HG03442 (cell line): ENCODE measurements at regions not wholly inside any gene's neighbourhood (a gene's known extent, or its start where the extent isn't known, plus 50 kb on each side); places are given as distances from the start of the nearest gene placed in this dataset.

Experiments used
- ATAC-seq: cut with Tn5 transposase; IDR thresholded peaks from one replicate; pipeline ENCODE4 v1.9.1; 2021; ENCODE audit warnings: mild to moderate bottlenecking, moderate library complexity; ENCODE audit not compliant: unreplicated experiment

- no peak for ATAC-seq
Measured at GRCh38 chr3:102176333-102177050, 258.3 kb upstream of the ZPLD1 start.

DNA sequence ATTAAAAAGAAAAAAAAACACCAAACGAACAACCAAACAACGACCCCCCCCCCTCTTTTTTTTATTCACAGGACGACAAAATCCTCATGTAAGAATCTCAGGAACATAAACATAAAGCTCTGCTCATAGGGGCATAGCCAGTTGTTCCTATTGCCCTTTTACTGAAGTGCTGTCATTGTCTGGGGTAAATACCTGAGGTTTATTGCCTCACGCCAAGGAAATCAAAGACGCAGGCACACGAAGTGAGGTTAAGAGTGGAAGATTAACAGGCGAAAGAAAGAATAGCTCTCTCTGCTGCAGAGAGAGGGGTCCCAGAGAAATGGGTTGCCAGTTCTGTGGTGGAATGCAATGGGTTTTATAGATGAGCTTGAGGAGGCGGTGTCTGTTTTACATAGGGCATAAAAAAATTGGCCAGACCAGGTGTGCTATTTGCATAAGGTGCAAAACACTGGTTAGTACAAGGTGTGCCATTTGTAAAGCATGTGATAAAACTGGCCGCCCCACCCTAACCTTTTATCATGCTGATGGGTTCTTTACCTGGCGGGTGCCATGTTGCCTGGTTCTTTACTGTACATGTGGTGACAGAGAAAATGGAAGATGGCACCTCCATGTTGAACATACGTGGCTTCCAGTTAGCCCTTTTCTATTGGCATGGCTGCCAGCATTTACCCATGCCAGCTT is 257.6 kb upstream of the ZPLD1 start:
- no peak for ATAC-seq

DNA sequence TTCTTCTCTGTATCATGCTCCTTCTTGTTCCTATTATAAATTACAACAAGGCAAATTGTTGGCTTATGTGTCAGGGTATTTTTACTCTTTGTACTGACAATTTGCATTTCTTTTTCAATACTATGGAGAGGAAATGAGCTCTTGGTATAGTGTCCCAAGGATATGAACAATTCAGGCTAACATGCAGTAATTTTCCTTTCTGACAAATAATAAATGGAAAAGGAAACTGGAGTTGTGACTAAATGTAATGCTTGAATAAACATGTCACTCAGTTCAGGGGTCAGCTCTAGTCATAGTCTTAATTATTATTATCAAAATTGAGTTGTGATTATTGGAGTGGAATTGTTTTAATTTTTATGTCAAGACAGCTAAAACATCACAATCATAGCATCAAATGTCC is 256.0 kb upstream of the ZPLD1 start:
- no peak for ATAC-seq

GRCh38 chr3:102179326-102180177 is 255.3 kb upstream of the ZPLD1 start:
- ATAC-seq: peak; percentile 70

DNA sequence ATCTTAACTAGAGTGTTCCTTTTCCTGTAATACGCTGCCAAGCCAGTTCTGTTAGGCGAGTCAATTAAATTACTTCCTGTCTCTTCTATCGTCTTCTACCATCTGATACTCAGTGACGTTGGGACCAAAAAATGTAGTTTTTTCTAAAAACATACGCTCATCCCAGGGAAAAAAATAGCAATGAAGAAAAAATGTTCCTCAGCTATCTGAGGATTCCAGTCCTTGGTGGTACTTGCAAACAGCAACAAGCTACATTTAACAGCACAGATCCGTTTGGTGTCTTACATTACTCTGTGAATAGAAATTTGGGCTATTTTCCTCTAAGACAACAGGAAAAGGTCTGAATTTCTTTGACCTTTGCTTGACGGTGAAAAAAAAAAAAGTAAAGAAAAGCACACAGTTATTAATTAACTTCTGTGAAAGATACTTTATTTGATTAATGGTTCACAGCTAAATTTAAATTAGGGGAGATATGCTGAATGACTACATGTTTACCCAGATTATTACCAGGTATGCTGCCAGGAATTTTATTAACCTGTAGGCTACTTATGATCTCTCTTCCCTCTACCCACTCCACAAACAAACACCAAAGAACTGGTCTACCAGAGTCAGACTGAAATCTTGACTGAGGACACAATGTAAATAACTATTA is 254.4 kb upstream of the ZPLD1 start:
- no peak for ATAC-seq

DNA sequence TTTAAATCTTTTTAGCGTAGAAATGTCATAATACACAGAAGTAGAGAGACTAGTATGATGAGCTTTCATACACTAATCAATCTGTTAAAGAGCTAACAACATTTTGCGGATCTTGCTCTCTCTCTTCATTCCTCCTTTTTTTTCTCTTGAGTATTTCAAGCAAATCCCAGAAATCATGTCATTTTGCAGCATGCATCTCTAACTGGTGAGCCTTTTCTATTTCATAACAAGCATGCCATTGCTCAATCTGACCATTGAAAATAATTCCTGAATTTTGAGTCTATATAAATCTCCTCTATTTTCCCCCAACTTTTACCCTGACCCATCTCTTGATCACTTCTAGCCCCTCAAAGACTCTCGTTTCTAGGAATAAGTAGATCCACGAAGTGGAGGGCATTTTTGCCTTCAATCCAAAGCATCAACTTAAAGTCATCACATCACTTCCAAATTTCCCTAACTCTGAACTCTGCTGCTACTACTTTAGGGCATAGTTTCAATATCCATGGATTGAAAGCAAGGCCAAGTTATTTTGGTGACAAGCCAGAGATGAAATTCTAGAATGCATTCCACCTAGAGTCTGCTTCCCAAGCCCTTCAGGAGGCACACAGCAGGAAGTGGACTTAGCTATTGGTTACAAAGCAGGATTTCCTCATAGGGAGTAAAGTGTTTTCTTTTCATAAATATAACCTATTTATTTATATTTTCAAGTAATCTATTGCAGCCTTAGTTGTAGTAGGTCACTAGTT is 253.5 kb upstream of the ZPLD1 start:
- ATAC-seq: no peak

DNA sequence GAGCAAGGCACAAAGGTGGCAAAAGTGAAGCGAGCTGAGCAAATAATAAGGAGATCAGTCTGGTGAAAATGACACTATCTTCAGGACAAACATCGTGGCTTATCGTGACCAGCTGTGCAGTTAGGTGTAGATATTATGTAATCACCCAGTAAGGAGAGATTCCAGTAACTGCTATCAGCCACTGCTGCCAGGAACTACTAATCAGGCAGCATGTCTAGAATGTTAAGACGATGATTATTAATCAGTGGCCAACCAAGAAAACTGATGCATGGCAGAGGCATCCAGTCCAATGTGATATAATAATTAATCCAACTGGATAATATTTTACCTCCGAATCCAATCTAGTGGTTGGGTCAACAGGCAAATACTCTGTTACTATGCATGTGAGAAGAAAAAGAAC is 252.7 kb upstream of the ZPLD1 start:
- no peak for ATAC-seq

DNA sequence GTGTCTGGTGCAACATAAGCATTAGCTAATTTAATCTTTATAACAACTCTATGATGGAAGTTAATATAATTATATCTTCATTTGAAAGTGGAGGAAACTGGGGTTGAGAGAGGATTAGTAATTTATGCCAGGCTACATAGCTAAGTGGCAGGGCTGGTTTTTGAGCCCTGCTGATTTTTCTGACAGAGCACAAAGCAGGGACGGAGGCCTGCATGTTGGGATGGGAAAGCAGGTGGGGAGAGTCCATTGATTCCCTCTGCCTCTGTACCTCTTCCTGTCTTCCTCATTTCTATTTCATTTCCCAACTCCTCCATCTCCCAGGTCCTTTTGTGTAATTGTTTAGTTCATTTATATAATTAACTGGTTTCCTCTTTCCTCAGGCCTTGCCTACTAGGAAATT is 251.6 kb upstream of the ZPLD1 start:
- ATAC-seq: no peak

DNA sequence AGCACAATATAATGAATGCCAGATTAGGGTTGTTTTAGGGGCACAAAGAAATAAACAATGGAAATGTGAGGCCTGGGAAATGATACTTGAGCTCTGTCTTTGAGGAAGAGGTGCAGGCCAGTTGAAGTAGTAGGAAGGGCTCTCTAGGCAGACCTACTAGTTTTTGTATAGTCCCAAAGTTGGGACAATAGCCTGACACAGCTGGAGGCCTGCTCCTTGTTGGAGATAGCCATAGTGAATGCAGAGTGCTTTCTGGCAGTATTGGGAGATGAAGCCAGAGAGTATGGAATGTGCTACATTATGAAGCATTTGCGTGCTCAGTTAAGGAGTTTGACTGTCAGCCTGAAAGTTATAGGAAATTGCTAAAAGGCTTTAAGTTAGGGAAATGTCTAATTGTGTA is 251.2 kb upstream of the ZPLD1 start:
- no peak for ATAC-seq

DNA sequence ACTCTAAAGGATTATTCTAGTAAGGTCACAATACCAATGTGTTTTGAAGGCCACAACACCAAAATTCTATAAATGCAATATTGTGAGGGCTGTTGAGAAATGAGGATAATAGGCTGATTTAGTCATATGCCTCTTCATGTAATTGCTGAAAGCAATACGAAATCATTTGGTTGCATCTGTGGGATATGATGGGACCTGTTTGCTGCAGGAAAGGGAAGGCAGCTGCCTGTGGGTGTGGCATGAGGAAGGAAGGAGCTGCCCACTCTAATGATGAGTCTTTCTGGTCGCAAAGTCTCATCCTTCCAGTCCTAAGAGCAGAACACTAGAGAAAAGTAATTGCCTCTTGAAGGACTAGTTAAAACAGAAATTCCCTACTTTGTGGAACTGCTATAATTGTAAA is 245.3 kb upstream of the ZPLD1 start:
- ATAC-seq: no peak

GRCh38 chr3:102189956-102190723 is 244.7 kb upstream of the ZPLD1 start:
- ATAC-seq: no peak

DNA sequence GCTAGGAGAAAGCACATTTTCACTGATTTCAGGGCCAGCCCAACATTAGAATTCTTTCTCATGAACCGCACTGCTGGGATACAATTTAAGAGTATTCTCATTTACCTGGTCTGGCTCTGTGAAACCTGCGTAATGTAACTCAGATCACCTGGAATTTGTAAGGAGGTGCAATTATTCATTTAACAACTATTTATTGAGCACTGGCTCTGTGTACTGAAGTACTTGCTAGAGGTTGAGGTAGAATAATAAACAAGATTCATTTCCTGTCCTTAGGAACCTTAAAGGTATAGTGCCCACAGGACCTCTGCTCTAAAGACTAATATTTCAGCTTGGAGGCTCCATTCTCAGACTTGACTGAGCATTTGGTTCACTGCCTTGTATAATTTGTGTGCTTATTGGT is 242.2 kb upstream of the ZPLD1 start:
- no peak for ATAC-seq

DNA sequence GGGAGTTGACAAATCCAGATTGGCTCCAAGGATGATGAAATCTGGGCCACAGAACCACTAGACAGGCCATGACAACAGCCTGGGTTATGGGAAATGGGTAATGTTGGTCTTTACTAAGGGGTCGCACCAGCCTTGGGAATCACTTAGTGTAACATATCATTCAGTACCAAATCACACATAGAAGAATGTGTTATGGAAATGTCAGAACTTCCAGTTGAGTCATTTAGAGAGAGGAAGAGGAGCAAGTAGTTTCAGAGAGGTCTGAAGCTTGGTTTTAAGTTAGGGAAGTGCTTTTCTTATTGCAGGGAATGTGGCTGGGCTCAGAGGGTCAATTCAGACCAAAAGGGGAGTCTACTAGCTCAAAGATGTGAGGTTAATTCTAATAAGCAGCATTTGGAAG is 241.6 kb upstream of the ZPLD1 start:
- ATAC-seq: no peak

GRCh38 chr3:102194001-102194400 is 240.8 kb upstream of the ZPLD1 start:
- ATAC-seq: no peak

DNA sequence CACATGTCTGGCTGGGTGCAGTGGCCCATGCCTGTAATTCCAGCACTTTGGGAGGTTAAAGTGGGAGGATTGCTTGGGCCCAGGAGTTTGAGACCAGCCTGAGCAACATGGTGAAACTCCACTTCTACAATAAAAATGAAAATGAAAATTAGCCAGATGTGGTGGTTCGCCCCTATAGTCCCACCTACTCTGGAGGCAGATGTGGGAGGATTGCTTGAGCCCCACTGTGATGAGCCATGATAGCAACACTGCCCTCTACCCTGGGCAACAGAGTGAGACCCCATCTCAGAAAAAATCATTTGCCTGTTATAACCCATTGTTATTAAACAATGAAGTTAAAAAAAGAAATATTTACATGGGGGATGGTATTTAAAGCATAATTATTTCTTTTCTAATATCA is 240.1 kb upstream of the ZPLD1 start:
- no peak for ATAC-seq

DNA sequence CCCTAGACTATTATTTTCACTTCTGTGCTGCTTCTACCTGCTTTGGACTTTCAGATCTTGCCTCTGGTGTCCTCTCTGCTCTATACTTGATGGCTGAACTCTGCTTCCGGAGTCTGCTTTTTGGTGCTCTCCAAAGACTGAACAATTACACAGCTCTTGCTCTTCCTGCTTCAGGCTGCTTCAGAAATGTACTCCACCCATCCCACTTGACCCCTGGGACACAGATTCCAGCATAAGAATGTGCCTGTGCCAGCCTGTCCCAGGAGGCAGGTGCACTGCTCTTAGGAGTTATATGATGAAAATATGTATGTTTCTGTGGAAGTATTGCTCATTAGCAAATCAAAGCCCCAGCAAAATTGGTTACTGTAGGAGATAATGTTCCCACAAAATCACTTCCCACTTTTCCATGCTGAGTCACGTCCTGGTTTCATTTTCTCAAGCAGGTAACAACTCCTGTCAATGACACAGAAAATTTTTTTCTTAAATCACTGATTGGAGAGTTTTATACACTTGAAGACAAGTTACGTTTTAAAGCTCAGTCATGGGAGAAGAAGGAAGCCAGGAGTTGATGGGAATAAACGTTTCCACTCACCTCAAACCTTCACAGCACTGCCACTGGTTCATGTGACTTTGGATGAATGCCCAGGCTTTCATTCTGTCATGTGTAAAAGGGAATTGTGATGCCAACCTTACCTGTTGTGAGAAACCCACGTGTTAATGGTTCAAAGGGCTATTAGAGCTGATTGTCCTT is 239.4 kb upstream of the ZPLD1 start:
- no peak for ATAC-seq

- ATAC-seq: no peak
Measured at GRCh38 chr3:102200126-102200525, 234.7 kb upstream of the ZPLD1 start.

GRCh38 chr3:102200560-102200959 is 234.3 kb upstream of the ZPLD1 start:
- no peak for ATAC-seq

GRCh38 chr3:102205647-102206046 is 229.2 kb upstream of the ZPLD1 start:
- ATAC-seq: no peak
